Left ventricle myocardium inferior (tissue), 1 donor: ENCODE measurements at regions not wholly inside any gene's neighbourhood (a gene's known extent, or its start where the extent isn't known, plus 50 kb on each side); places are given as distances from the start of the nearest gene placed in this dataset.

Source experiments
- DNase-seq: peaks from one replicate; pipeline ENCODE4 v3.0.0-alpha.2; 2020
- H3K27ac ChIP-seq: fragments of 200-600 bp; replicated peaks from 2 replicates; pipeline ENCODE4 v1.8.0; 2021
- H3K27me3 ChIP-seq: fragments of 200-600 bp; 2 replicates; pipeline ENCODE4 v1.8.0; 2021; ENCODE audit warnings: low read depth
- H3K36me3 ChIP-seq: fragments of 200-600 bp; 2 replicates; pipeline ENCODE4 v1.8.0; 2021
- H3K4me1 ChIP-seq: fragments of 200-600 bp; 2 replicates; pipeline ENCODE4 v1.8.0; 2021
- H3K4me3 ChIP-seq: fragments of 200-600 bp; 2 replicates; pipeline ENCODE4 v1.8.0; 2021; ENCODE audit warnings: mild to moderate bottlenecking, moderate library complexity
- H3K9me3 ChIP-seq: fragments of 200-600 bp; replicated peaks from 2 replicates; pipeline ENCODE4 v1.8.0; 2021
- intact Hi-C: fragments of 100-400 bp; cut with micrococcal nuclease; formaldehyde crosslinking; loops from one replicate; pipeline ENCODE4 v1.11.0; 2022
- TF ChIP-seq, protein P1 (sequence below): fragments of 200-600 bp; IDR thresholded peaks from 2 replicates; pipeline ENCODE4 v1.8.0; 2021; ENCODE audit warnings: antibody characterized with exemption, mild to moderate bottlenecking, borderline replicate concordance
- donor health status: DM: no; HTN: yes; CAD: no; lungs with severe emphysema.

- Histone ChIP-seq H3K36me3 (no peaks in the 10 kb centered on the region), H3K27ac (no peak overlapping the region), H3K4me3 (no peak overlapping the region), H3K9me3 (no peaks in the 10 kb centered on the region), H3K4me1 (no peaks in the 10 kb centered on the region), H3K27me3 (peaks cover 91% of the 10 kb centered on the region)
- DNase-seq = no peak
- intact Hi-C loops = loop anchor here (10.0 kb wide), 1 partner anchor 274 kb away; no protein-coding TSS in a partner anchor
- TF ChIP-seq, protein P1, sequence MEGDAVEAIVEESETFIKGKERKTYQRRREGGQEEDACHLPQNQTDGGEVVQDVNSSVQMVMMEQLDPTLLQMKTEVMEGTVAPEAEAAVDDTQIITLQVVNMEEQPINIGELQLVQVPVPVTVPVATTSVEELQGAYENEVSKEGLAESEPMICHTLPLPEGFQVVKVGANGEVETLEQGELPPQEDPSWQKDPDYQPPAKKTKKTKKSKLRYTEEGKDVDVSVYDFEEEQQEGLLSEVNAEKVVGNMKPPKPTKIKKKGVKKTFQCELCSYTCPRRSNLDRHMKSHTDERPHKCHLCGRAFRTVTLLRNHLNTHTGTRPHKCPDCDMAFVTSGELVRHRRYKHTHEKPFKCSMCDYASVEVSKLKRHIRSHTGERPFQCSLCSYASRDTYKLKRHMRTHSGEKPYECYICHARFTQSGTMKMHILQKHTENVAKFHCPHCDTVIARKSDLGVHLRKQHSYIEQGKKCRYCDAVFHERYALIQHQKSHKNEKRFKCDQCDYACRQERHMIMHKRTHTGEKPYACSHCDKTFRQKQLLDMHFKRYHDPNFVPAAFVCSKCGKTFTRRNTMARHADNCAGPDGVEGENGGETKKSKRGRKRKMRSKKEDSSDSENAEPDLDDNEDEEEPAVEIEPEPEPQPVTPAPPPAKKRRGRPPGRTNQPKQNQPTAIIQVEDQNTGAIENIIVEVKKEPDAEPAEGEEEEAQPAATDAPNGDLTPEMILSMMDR = no peak
Observed at GRCh38 chr15:98178861-98179260, 218.4 kb downstream of the ARRDC4 start.

- no peaks in the 10 kb centered on the region for H3K4me1 ChIP-seq
- intact Hi-C loops = no loop called here
- H3K4me3 ChIP-seq = no peak overlapping the region
- H3K27me3 ChIP-seq = peaks cover 30% of the 10 kb centered on the region
- TF ChIP-seq, protein P1 = no peak
- H3K9me3 ChIP-seq = peaks cover 6% of the 10 kb centered on the region
- H3K36me3 ChIP-seq = no peaks in the 10 kb centered on the region
- DNase-seq = no peak
- no peak overlapping the region for H3K27ac ChIP-seq
Observed at GRCh38 chr15:98187549-98187948, 227.0 kb downstream of the ARRDC4 start.

DNA sequence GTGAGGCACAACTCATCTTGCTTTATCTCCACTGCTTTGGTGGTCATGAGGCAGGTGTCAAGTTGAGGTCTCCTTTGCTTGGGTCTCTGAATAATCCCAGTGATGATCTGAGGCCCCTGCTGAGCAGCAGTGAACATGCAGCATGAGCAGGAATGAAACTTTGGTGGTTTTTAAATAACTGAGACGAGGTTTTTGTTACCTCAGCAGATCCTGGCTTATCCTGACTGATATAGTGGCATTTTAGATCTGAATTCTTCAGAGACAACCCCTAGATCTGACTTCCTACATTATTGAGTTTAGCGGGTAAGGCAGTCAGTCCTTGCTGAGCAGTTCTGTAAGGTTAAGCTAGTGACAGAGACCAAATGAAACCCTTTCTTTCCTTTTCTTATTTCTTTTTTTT lies 230.4 kb downstream of the ARRDC4 start:
- Histone ChIP-seq H3K27me3 (peaks cover 32% of the 10 kb centered on the region), H3K4me3 (no peak overlapping the region), H3K27ac (no peak overlapping the region), H3K36me3 (no peaks in the 10 kb centered on the region), H3K9me3 (peaks cover 6% of the 10 kb centered on the region), H3K4me1 (no peaks in the 10 kb centered on the region)
- intact Hi-C loops = no loop called here
- TF ChIP-seq, protein P1 = no peak
- no peak for DNase-seq

DNA sequence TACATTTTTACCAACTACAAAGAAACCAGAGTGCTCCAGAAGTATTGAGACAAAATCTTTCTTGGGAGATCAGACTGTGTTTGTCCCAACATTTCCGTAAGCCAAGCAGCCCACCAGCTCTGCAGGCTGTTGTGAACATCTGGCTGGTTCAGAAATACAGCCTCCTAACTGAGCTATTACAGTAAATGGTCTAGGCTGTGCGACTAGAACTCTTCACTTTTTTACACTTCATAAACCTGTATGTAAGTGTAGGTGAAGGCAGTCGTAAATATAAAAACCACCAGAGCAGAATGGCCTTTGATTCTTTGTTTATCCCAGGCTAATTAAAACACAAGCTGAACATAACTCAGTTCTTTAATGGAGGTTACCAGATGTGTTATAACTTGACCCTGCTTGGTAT lies 235.3 kb downstream of the ARRDC4 start:
- Histone ChIP-seq H3K4me3 (no peak overlapping the region), H3K36me3 (no peaks in the 10 kb centered on the region), H3K4me1 (no peaks in the 10 kb centered on the region), H3K27me3 (peaks cover 56% of the 10 kb centered on the region), H3K27ac (no peak overlapping the region), H3K9me3 (peaks cover 4% of the 10 kb centered on the region)
- intact Hi-C loops = no loop called here
- TF ChIP-seq, protein P1 = no peak
- DNase-seq = no peak

DNA sequence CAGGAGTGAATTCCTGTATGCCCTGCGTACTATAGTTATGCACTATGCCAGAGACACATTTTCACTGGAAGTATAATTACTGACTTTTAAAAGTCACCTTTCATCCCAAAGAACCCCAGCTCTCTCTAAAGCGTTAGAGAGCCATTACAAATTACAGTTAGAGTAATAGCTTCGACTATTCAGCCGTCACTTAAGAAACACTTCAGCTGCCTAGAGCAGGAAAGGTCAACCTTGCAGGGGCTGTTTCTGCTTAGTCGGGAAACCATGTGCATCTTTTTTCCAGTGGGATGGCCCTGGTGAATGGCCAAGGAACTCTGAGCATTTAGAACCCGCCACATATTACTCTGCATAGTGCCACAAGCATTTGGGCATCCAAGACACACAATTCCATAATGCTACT lies 235.9 kb downstream of the ARRDC4 start:
- no peak for DNase-seq
- H3K9me3 ChIP-seq = no peaks in the 10 kb centered on the region
- H3K27me3 ChIP-seq = peaks cover 52% of the 10 kb centered on the region
- intact Hi-C loops = no loop called here
- H3K4me3 ChIP-seq = no peak overlapping the region
- no peaks in the 10 kb centered on the region for H3K36me3 ChIP-seq
- H3K4me1 ChIP-seq = no peaks in the 10 kb centered on the region
- TF ChIP-seq, protein P1 = no peak
- H3K27ac ChIP-seq = no peak overlapping the region

DNA sequence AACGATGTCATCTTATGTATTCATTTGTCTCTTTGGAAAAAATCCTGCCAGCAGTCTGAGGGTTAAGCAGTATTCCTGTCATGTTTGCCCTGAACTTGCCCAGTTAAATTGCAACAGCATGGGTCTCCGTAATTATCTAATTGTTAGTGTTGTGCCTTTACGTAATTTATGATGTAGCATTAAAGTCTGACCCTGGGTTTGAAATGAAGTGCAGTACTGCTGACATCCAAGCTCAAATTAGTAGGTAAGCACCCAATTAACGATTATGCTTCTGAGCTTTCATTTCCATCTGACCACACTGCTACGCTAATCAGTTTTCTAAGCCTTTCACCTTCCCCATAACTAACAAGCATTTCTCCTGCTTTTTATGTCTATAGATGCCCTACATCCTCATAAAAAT lies 241.8 kb downstream of the ARRDC4 start:
- Histone ChIP-seq H3K27me3 (peaks cover 30% of the 10 kb centered on the region), H3K27ac (no peak overlapping the region), H3K9me3 (no peaks in the 10 kb centered on the region), H3K36me3 (no peaks in the 10 kb centered on the region), H3K4me1 (no peaks in the 10 kb centered on the region), H3K4me3 (no peak overlapping the region)
- intact Hi-C loops = no loop called here
- DNase-seq = no peak
- TF ChIP-seq, protein P1 = no peak
